H9 (cell line): ENCODE measurements at regions not wholly inside any gene's neighbourhood (a gene's known extent, or its start where the extent isn't known, plus 50 kb on each side); places are given as distances from the start of the nearest gene placed in this dataset.

Experiments used
- DNase-seq: peaks from one replicate; pipeline ENCODE4 v3.0.0-alpha.2; 2017
- H2AFZ ChIP-seq: one replicate; pipeline ENCODE4 v1.6.1; 2013; ENCODE audit warnings: mild to moderate bottlenecking, low read length, control low read depth, moderate library complexity
- H2AK5ac ChIP-seq: 2 replicates; pipeline ENCODE4 v1.6.1; 2013; ENCODE audit warnings: low read length, control low read depth, mixed read lengths; ENCODE audit not compliant: insufficient read length
- H2BK120ac ChIP-seq: one replicate; pipeline ENCODE4 v1.6.1; 2013; ENCODE audit warnings: low read depth, mild to moderate bottlenecking, low read length, control low read depth, inconsistent platforms; ENCODE audit not compliant: poor library complexity, severe bottlenecking
- H2BK12ac ChIP-seq: 2 replicates; pipeline ENCODE4 v1.6.1; 2013; ENCODE audit warnings: low read length, control low read depth, mixed read lengths, low read depth; ENCODE audit not compliant: insufficient read length
- H2BK15ac ChIP-seq: 2 replicates; pipeline ENCODE4 v1.6.1; 2013; ENCODE audit warnings: low read depth, low read length, control low read depth
- H2BK20ac ChIP-seq: one replicate; pipeline ENCODE4 v1.6.1; 2013; ENCODE audit warnings: low read depth, mild to moderate bottlenecking, low read length, control low read depth, inconsistent platforms; ENCODE audit not compliant: poor library complexity, severe bottlenecking
- H2BK5ac ChIP-seq: 2 replicates; pipeline ENCODE4 v1.6.1; 2013; ENCODE audit warnings: low read length, control low read depth, mixed read lengths; ENCODE audit not compliant: insufficient read length
- H3K14ac ChIP-seq: 2 replicates; pipeline ENCODE4 v1.6.1; 2013; ENCODE audit warnings: low read length, control low read depth; ENCODE audit not compliant: insufficient read depth
- H3K18ac ChIP-seq: 2 replicates; pipeline ENCODE4 v1.6.1; 2013; ENCODE audit warnings: low read depth, mild to moderate bottlenecking, mixed read lengths, low read length, control low read depth; ENCODE audit not compliant: insufficient read length
- H3K23ac ChIP-seq: 2 replicates; pipeline ENCODE4 v1.6.1; 2013; ENCODE audit warnings: low read length, control low read depth, mixed read lengths, low read depth; ENCODE audit not compliant: insufficient read length
- H3K23me2 ChIP-seq: 2 replicates; pipeline ENCODE4 v1.6.1; 2013; ENCODE audit warnings: low read depth, mild to moderate bottlenecking, mixed read lengths, low read length, control low read depth; ENCODE audit not compliant: insufficient read length, poor library complexity, severe bottlenecking
- H3K27ac ChIP-seq: 2 replicates; pipeline ENCODE4 v1.5.1; 2013; ENCODE audit warnings: low read length, control low read depth, mixed read lengths, low read depth; ENCODE audit not compliant: insufficient read length
- H3K27me3 ChIP-seq: 2 replicates; pipeline ENCODE4 v1.6.1; 2013; ENCODE audit warnings: low read length, control low read depth, inconsistent platforms; ENCODE audit not compliant: insufficient read depth
- H3K4ac ChIP-seq: 2 replicates; pipeline ENCODE4 v1.6.1; 2013; ENCODE audit warnings: low read depth, mild to moderate bottlenecking, control low read depth, inconsistent platforms, low read length, moderate library complexity
- H3K4me1 ChIP-seq: 2 replicates; pipeline ENCODE4 v1.6.1; 2013; ENCODE audit warnings: low read length, control low read depth, inconsistent platforms; ENCODE audit not compliant: insufficient read depth
- H3K4me2 ChIP-seq: 2 replicates; pipeline ENCODE4 v1.6.1; 2013; ENCODE audit warnings: low read length, control low read depth, mixed read lengths; ENCODE audit not compliant: insufficient read length, insufficient read depth
- H3K56ac ChIP-seq: 2 replicates; pipeline ENCODE4 v1.6.1; 2013; ENCODE audit warnings: low read depth, mild to moderate bottlenecking, mixed read lengths, low read length, control low read depth; ENCODE audit not compliant: insufficient read length
- H3K79me1 ChIP-seq: 2 replicates; pipeline ENCODE4 v1.6.1; 2013; ENCODE audit warnings: low read depth, mild to moderate bottlenecking, moderate library complexity, low read length, control low read depth, inconsistent platforms; ENCODE audit not compliant: insufficient read depth, poor library complexity, severe bottlenecking
- H3K79me2 ChIP-seq: 2 replicates; pipeline ENCODE4 v1.6.1; 2013; ENCODE audit warnings: low read length, control low read depth, inconsistent platforms; ENCODE audit not compliant: insufficient read depth
- H3K9ac ChIP-seq: 2 replicates; pipeline ENCODE4 v1.6.1; 2013; ENCODE audit warnings: low read length, control low read depth, mixed read lengths; ENCODE audit not compliant: insufficient read length; ENCODE audit errors: extremely low read depth
- H3K9me3 ChIP-seq: one replicate; pipeline ENCODE4 v1.6.1; 2013; ENCODE audit warnings: low read depth, low read length, inconsistent platforms; ENCODE audit not compliant: control insufficient read depth
- H3T11ph ChIP-seq: one replicate; pipeline ENCODE4 v1.6.1; 2013; ENCODE audit warnings: mild to moderate bottlenecking, low read length, control low read depth, inconsistent platforms
- H4K20me1 ChIP-seq: one replicate; pipeline ENCODE4 v1.6.1; 2013; ENCODE audit not compliant: control insufficient read depth, insufficient read length, insufficient read depth
- H4K5ac ChIP-seq: 2 replicates; pipeline ENCODE4 v1.6.1; 2013; ENCODE audit warnings: low read depth, mild to moderate bottlenecking, mixed read lengths, low read length, control low read depth; ENCODE audit not compliant: insufficient read length
- H4K8ac ChIP-seq: replicated peaks from 2 replicates; pipeline ENCODE4 v1.6.1; 2013; ENCODE audit warnings: low read length, control low read depth, mixed read lengths, low read depth; ENCODE audit not compliant: insufficient read length
- H4K91ac ChIP-seq: 2 replicates; pipeline ENCODE4 v1.6.1; 2013; ENCODE audit warnings: low read depth, mild to moderate bottlenecking, moderate library complexity, mixed read lengths, low read length, control low read depth; ENCODE audit not compliant: insufficient read length
- H3K27ac Mint-ChIP-seq, 3 experiments: 2 replicates in 2 of 3; 3 replicates in 1 of 3; pipeline ENCODE4 v1.8.0; 2020 to 2021; ENCODE audit warnings: mixed read lengths in 3 of 3, mild to moderate bottlenecking in 1 of 3, moderate library complexity in 1 of 3
- H3K27me3 Mint-ChIP-seq: 2 replicates; pipeline ENCODE4 v1.8.0; 2021; ENCODE audit warnings: low read depth, mild to moderate bottlenecking, moderate library complexity, mixed read lengths
- H3K36me3 Mint-ChIP-seq, 3 experiments: 2 replicates in 2 of 3; 3 replicates in 1 of 3; pipeline ENCODE4 v1.8.0; 2020 to 2021; ENCODE audit warnings: low read depth in 3 of 3, mixed read lengths in 3 of 3; ENCODE audit not compliant: insufficient read depth in 1 of 3
- H3K4me1 Mint-ChIP-seq, 2 experiments: 2 replicates each; pipeline ENCODE4 v1.8.0; 2020; ENCODE audit warnings: mixed read lengths in 2 of 2
- H3K4me3 Mint-ChIP-seq, 2 experiments: 2 replicates in 1 of 2; 3 replicates in 1 of 2; pipeline ENCODE4 v1.8.0; 2020 to 2021; ENCODE audit warnings: mild to moderate bottlenecking in 2 of 2, mixed read lengths in 2 of 2, moderate library complexity in 1 of 2
- H3K9me3 Mint-ChIP-seq, 2 experiments: 2 replicates in 1 of 2; 3 replicates in 1 of 2; pipeline ENCODE4 v1.8.0; 2020; ENCODE audit warnings: mild to moderate bottlenecking in 2 of 2, mixed read lengths in 2 of 2, moderate library complexity in 1 of 2
- CTCF ChIP-seq: fragments of 200-600 bp; sonication (generic); conservative IDR thresholded peaks from 3 replicates; pipeline ENCODE4 v1.8.0; 2021; ENCODE audit warnings: antibody characterized with exemption, mild to moderate bottlenecking
- WGBS: extraction: QIAGEN DNeasy Blood & Tissue Kit; methylation state at CpG from one replicate; pipeline ENCODE4 v1.1.7; 2013; ENCODE audit warnings: missing lambda C conversion rate, low lambda C conversion rate, mixed read lengths; ENCODE audit not compliant: insufficient read length; ENCODE audit errors: extremely low coverage; 5-methylcytosine and 5-hydroxymethylcytosine counted together

- H3K27ac ChIP-seq: no peak overlapping the region
- Mint-ChIP-seq H3K4me3 (peak overlapping the region in 1 of 2 experiments; percentile 16; a peak in 1 of 5 replicates), H3K9me3 (no peaks in the 10 kb centered on the region), H3K27me3 (no peaks in the 10 kb centered on the region), H3K4me1 (peaks cover 66 to 82% of the 10 kb centered on the region in 2 experiments), H3K27ac (peak overlapping the region; percentile 39 to 91 (median 78)), H3K36me3 (peaks cover 4 to 12% (median 10%) of the 10 kb centered on the region in 3 experiments)
- no peak for TF ChIP-seq CTCF
- no peak overlapping the region for H3K4me2 ChIP-seq
- H3K9me3 ChIP-seq: no peaks in the 10 kb centered on the region
- no peaks in the 10 kb centered on the region for H4K20me1 ChIP-seq
- no peak for DNase-seq
- no peak overlapping the region for H2AFZ ChIP-seq
- H2BK5ac ChIP-seq: no peak overlapping the region
- no peak overlapping the region for H3K56ac ChIP-seq
- no peak overlapping the region for H3K18ac ChIP-seq
- H2AK5ac ChIP-seq: no peak overlapping the region
- H4K5ac ChIP-seq: no peak overlapping the region
- H4K8ac ChIP-seq: no peak overlapping the region
- H3K4ac ChIP-seq: no peak overlapping the region
- H3K23ac ChIP-seq: no peak overlapping the region
- no peak overlapping the region for H2BK15ac ChIP-seq
- H3K9ac ChIP-seq: no peak overlapping the region
- H2BK20ac ChIP-seq: no peak overlapping the region
- whole genome bisulfite sequencing: no CpG with 5 or more reads among the region's 22 CpGs
- no peak overlapping the region for H3T11ph ChIP-seq
- no peaks in the 10 kb centered on the region for H3K23me2 ChIP-seq
- no peaks in the 10 kb centered on the region for H3K27me3 ChIP-seq
- peaks cover 13% of the 10 kb centered on the region; the same call in 1 of the 2 replicates for H3K4me1 ChIP-seq
- peaks cover 9% of the 10 kb centered on the region for H3K79me1 ChIP-seq
- no peak overlapping the region; the same call in 1 of the 2 replicates for H3K14ac ChIP-seq
- H2BK12ac ChIP-seq: no peak overlapping the region
- peaks cover 9% of the 10 kb centered on the region; the same call in 1 of the 2 replicates for H3K79me2 ChIP-seq
- no peak overlapping the region for H2BK120ac ChIP-seq
- H4K91ac ChIP-seq: no peak overlapping the region
Observed at GRCh38 chr17:77476931-77477805, 336.4 kb downstream of the SEC14L1 start.
